ENCODE measurements at regions not wholly inside any gene's neighbourhood (a gene's known extent, or its start where the extent isn't known, plus 50 kb on each side); places are given as distances from the start of the nearest gene placed in this dataset.

GRCh38 chr6:82702574-82702973, 339.0 kb downstream of the TPBG start:
- no peak for ATAC-seq (replicated peaks in 1 of 4)
- Histone ChIP-seq H3K36me3 (ENCODE audit: control insufficient read depth in 2 of 2, extremely low read depth in 1 of 2, insufficient read depth in 1 of 2, low read length in 1 of 2) (no peaks in the 10 kb centered on the region), H3K27ac (ENCODE audit: low read length) (no peak overlapping the region), H3K9me3 (no peaks in the 10 kb centered on the region), H3K27me3 (replicated peaks in 1 of 2; ENCODE audit: control insufficient read depth in 2 of 2, extremely low read depth in 1 of 2, insufficient read depth in 2 of 2, low read length in 1 of 2) (no peaks in the 10 kb centered on the region), H3K4me1 (ENCODE audit: control insufficient read depth in 1 of 2, extremely low read depth in 1 of 2, insufficient read depth in 2 of 2, low read length in 2 of 2) (no peaks in the 10 kb centered on the region), H3K4me3 (ENCODE audit: control insufficient read depth in 1 of 2, extremely low read depth in 1 of 2, low read length in 1 of 2) (no peak overlapping the region)
- H3K27ac Mint-ChIP-seq: no peak overlapping the region
- CTCF ChIA-PET: no interaction called here
- WGBS (ENCODE audit: insufficient coverage): 88% methylated on average over 3 of the region's 3 CpGs
- H3K27me3 Mint-ChIP-seq: peaks cover 0 to 3% of the 10 kb centered on the region in 2 donors
- H3K36me3 Mint-ChIP-seq: no peaks in the 10 kb centered on the region
- H3K4me1 Mint-ChIP-seq: no peaks in the 10 kb centered on the region
- POLR2A ChIA-PET: interaction anchor here in 1 of 2 donors (0.6 kb wide), 1 partner anchor 42 kb away, joined by 3 read pairs; no protein-coding TSS in a partner anchor
- no peak for DNase-seq
- H3K4me3 Mint-ChIP-seq: no peak overlapping the region
- H3K9me3 Mint-ChIP-seq: peaks cover 7 to 14% (median 8%) of the 10 kb centered on the region in 3 donors

DNA sequence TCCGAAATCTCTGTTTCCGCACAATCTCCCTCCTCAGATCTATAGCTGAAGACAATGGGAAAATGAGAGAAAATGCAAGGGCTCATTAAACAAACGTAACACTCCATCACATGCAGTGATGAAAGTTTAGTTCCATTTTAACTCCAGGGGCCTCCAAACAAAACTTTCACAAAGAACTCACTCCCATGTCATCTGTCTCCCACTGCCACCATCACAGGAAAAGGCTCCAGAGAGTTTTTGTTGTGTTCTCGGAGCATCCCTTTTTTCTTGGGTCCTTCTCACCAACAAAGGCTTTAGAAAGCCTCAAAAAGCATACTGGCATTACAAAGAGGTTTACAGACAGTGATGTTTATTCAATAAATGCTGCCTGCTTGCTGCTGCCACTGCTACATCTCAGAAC, 339.6 kb downstream of the TPBG start:
- DNase-seq (no peak), ATAC-seq (replicated peaks in 1 of 4) (no peak)
- Mint-ChIP-seq H3K36me3 (no peaks in the 10 kb centered on the region), H3K27me3 (peaks cover 0 to 3% of the 10 kb centered on the region in 2 donors), H3K27ac (no peak overlapping the region), H3K4me1 (no peaks in the 10 kb centered on the region), H3K4me3 (no peak overlapping the region), H3K9me3 (peaks cover 7 to 14% (median 8%) of the 10 kb centered on the region in 3 donors)
- Histone ChIP-seq H3K27ac (ENCODE audit: low read length) (no peak overlapping the region), H3K4me3 (ENCODE audit: control insufficient read depth in 1 of 2, extremely low read depth in 1 of 2, low read length in 1 of 2) (no peak overlapping the region), H3K4me1 (ENCODE audit: control insufficient read depth in 1 of 2, extremely low read depth in 1 of 2, insufficient read depth in 2 of 2, low read length in 2 of 2) (no peaks in the 10 kb centered on the region), H3K36me3 (ENCODE audit: control insufficient read depth in 2 of 2, extremely low read depth in 1 of 2, insufficient read depth in 1 of 2, low read length in 1 of 2) (no peaks in the 10 kb centered on the region), H3K9me3 (no peaks in the 10 kb centered on the region), H3K27me3 (replicated peaks in 1 of 2; ENCODE audit: control insufficient read depth in 2 of 2, extremely low read depth in 1 of 2, insufficient read depth in 2 of 2, low read length in 1 of 2) (no peaks in the 10 kb centered on the region)
- CTCF ChIA-PET: no interaction called here
- no CpG with 5 or more reads among the region's 4 CpGs for WGBS (ENCODE audit: insufficient coverage)
- POLR2A ChIA-PET: interaction anchor here in 1 of 2 donors (0.6 kb wide), 1 partner anchor 43 kb away, joined by 3 read pairs; no protein-coding TSS in a partner anchor

GRCh38 chr6:82704045-82704444, 340.4 kb downstream of the TPBG start:
- ChIA-PET CTCF (no interaction called here), POLR2A (no interaction called here)
- no peak overlapping the region for H3K27ac ChIP-seq (ENCODE audit: low read length)
- no peaks in the 10 kb centered on the region for H3K27me3 ChIP-seq (replicated peaks in 1 of 2; ENCODE audit: control insufficient read depth in 2 of 2, extremely low read depth in 1 of 2, insufficient read depth in 2 of 2, low read length in 1 of 2)
- H3K27me3 Mint-ChIP-seq: peaks cover 0 to 3% of the 10 kb centered on the region in 2 donors
- WGBS (ENCODE audit: insufficient coverage): no CpG with 5 or more reads among the region's 1 CpG
- H3K36me3 Mint-ChIP-seq: no peaks in the 10 kb centered on the region
- no peaks in the 10 kb centered on the region for H3K4me1 ChIP-seq (ENCODE audit: control insufficient read depth in 1 of 2, extremely low read depth in 1 of 2, insufficient read depth in 2 of 2, low read length in 2 of 2)
- H3K9me3 ChIP-seq: no peaks in the 10 kb centered on the region
- no peaks in the 10 kb centered on the region for H3K36me3 ChIP-seq (ENCODE audit: control insufficient read depth in 2 of 2, extremely low read depth in 1 of 2, insufficient read depth in 1 of 2, low read length in 1 of 2)
- no peak overlapping the region for H3K4me3 ChIP-seq (ENCODE audit: control insufficient read depth in 1 of 2, extremely low read depth in 1 of 2, low read length in 1 of 2)
- no peak for DNase-seq
- H3K4me1 Mint-ChIP-seq: no peaks in the 10 kb centered on the region
- H3K4me3 Mint-ChIP-seq: no peak overlapping the region
- no peak overlapping the region for H3K27ac Mint-ChIP-seq
- peaks cover 7 to 14% (median 8%) of the 10 kb centered on the region in 3 donors for H3K9me3 Mint-ChIP-seq
- no peak for ATAC-seq (replicated peaks in 1 of 4)

- no peaks in the 10 kb centered on the region for H3K36me3 Mint-ChIP-seq
- H3K27me3 Mint-ChIP-seq: peaks cover 3% of the 10 kb centered on the region in 2 donors
- no peak overlapping the region for H3K27ac Mint-ChIP-seq
- WGBS (ENCODE audit: insufficient coverage): 70% methylated on average over 3 of the region's 3 CpGs
- no peak for ATAC-seq (replicated peaks in 1 of 4)
- DNase-seq: no peak
- H3K4me1 Mint-ChIP-seq: no peaks in the 10 kb centered on the region
- ChIA-PET CTCF (no interaction called here), POLR2A (no interaction called here)
- Histone ChIP-seq H3K4me1 (ENCODE audit: control insufficient read depth in 1 of 2, extremely low read depth in 1 of 2, insufficient read depth in 2 of 2, low read length in 2 of 2) (no peaks in the 10 kb centered on the region), H3K4me3 (ENCODE audit: control insufficient read depth in 1 of 2, extremely low read depth in 1 of 2, low read length in 1 of 2) (no peak overlapping the region), H3K36me3 (ENCODE audit: control insufficient read depth in 2 of 2, extremely low read depth in 1 of 2, insufficient read depth in 1 of 2, low read length in 1 of 2) (no peaks in the 10 kb centered on the region), H3K27ac (ENCODE audit: low read length) (no peak overlapping the region), H3K27me3 (replicated peaks in 1 of 2; ENCODE audit: control insufficient read depth in 2 of 2, extremely low read depth in 1 of 2, insufficient read depth in 2 of 2, low read length in 1 of 2) (no peaks in the 10 kb centered on the region), H3K9me3 (no peaks in the 10 kb centered on the region)
- no peak overlapping the region for H3K4me3 Mint-ChIP-seq
- peaks cover 7 to 14% (median 8%) of the 10 kb centered on the region in 3 donors for H3K9me3 Mint-ChIP-seq
Measured at GRCh38 chr6:82705579-82705978, 342.0 kb downstream of the TPBG start.

- Mint-ChIP-seq H3K36me3 (no peaks in the 10 kb centered on the region), H3K4me3 (no peak overlapping the region), H3K27ac (no peak overlapping the region), H3K4me1 (no peaks in the 10 kb centered on the region), H3K9me3 (peaks cover 1 to 10% (median 8%) of the 10 kb centered on the region in 3 donors), H3K27me3 (peaks cover 10 to 22% of the 10 kb centered on the region in 2 donors)
- Histone ChIP-seq H3K4me1 (ENCODE audit: control insufficient read depth in 1 of 2, extremely low read depth in 1 of 2, insufficient read depth in 2 of 2, low read length in 2 of 2) (no peaks in the 10 kb centered on the region), H3K36me3 (ENCODE audit: control insufficient read depth in 2 of 2, extremely low read depth in 1 of 2, insufficient read depth in 1 of 2, low read length in 1 of 2) (no peaks in the 10 kb centered on the region), H3K9me3 (no peaks in the 10 kb centered on the region), H3K27me3 (replicated peaks in 1 of 2; ENCODE audit: control insufficient read depth in 2 of 2, extremely low read depth in 1 of 2, insufficient read depth in 2 of 2, low read length in 1 of 2) (peaks cover 0 to 7% of the 10 kb centered on the region in 2 experiments), H3K4me3 (ENCODE audit: control insufficient read depth in 1 of 2, extremely low read depth in 1 of 2, low read length in 1 of 2) (no peak overlapping the region), H3K27ac (ENCODE audit: low read length) (no peak overlapping the region)
- ATAC-seq (replicated peaks in 1 of 4): no peak
- CTCF ChIA-PET: no interaction called here
- POLR2A ChIA-PET: no interaction called here
- WGBS (ENCODE audit: insufficient coverage): 49% methylated on average over 3 of the region's 7 CpGs
- no peak for DNase-seq
Measured at GRCh38 chr6:82711105-82711827, 347.6 kb downstream of the TPBG start.

DNA sequence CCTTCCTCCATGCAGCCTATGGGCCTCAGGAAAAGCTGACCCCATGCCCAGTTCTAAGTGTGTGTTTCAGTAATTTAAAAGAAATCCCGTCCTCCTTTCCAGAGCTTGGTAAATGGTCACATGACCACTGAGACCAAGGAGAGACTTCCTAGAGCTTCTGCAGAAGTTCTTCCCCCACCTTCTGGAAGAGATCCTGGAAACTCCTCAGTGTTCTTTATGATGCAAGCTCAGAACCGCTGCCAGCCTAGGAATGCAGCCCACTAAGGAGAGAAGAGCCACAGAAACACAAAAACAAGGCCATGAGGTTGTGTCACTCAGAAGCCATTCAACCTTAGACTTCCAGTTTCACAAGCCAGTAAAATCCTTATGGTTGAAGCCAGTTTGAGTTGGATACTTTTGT, 348.4 kb downstream of the TPBG start:
- ATAC-seq (replicated peaks in 1 of 4): no peak
- no peak overlapping the region for H3K27ac ChIP-seq (ENCODE audit: low read length)
- H3K27ac Mint-ChIP-seq: no peak overlapping the region
- CTCF ChIA-PET: interaction anchor here in 1 of 2 donors (0.7 to 1.4 kb wide), 3 partner anchors 260 to 445 kb away, joined by 4 to 6 read pairs (median 4); no protein-coding TSS in a partner anchor
- H3K36me3 Mint-ChIP-seq: no peaks in the 10 kb centered on the region
- H3K4me3 ChIP-seq (ENCODE audit: control insufficient read depth in 1 of 2, extremely low read depth in 1 of 2, low read length in 1 of 2): no peak overlapping the region
- H3K4me1 Mint-ChIP-seq: no peaks in the 10 kb centered on the region
- no peak for DNase-seq
- no peak overlapping the region for H3K4me3 Mint-ChIP-seq
- POLR2A ChIA-PET: no interaction called here
- H3K27me3 Mint-ChIP-seq: peaks cover 10 to 25% of the 10 kb centered on the region in 2 donors
- no peaks in the 10 kb centered on the region for H3K36me3 ChIP-seq (ENCODE audit: control insufficient read depth in 2 of 2, extremely low read depth in 1 of 2, insufficient read depth in 1 of 2, low read length in 1 of 2)
- H3K9me3 ChIP-seq: no peaks in the 10 kb centered on the region
- WGBS (ENCODE audit: insufficient coverage): 83% methylated on average over 1 of the region's 2 CpGs
- no peaks in the 10 kb centered on the region for H3K4me1 ChIP-seq (ENCODE audit: control insufficient read depth in 1 of 2, extremely low read depth in 1 of 2, insufficient read depth in 2 of 2, low read length in 2 of 2)
- H3K27me3 ChIP-seq (replicated peaks in 1 of 2; ENCODE audit: control insufficient read depth in 2 of 2, extremely low read depth in 1 of 2, insufficient read depth in 2 of 2, low read length in 1 of 2): peaks cover 0 to 7% of the 10 kb centered on the region in 2 experiments
- peaks cover 2 to 10% (median 8%) of the 10 kb centered on the region in 3 donors for H3K9me3 Mint-ChIP-seq

Data from T-cell (primary cell).